Posterior cingulate gyrus (tissue), 11 donors: ENCODE measurements at regions not wholly inside any gene's neighbourhood (a gene's known extent, or its start where the extent isn't known, plus 50 kb on each side); places are given as distances from the start of the nearest gene placed in this dataset.
"Not testable (repeated sequence)": the region's sequence is repeated elsewhere in the genome, so short reads cannot be mapped to it uniquely, and the experiment has no call there.

ENCODE experiments used
- DNase-seq, 10 donors: peaks; one replicate each; pipeline versions ENCODE4 v3.0.0 to v3.0.0-alpha.2; 2020 to 2021; ENCODE audit warnings: mixed read lengths in 3 of 10
- intact Hi-C: fragments of 100-400 bp; cut with DNase I; formaldehyde crosslinking; loops from one replicate; pipeline ENCODE4 v1.15.1; 2023

GRCh38 chrY:18599606-18600005, 53.1 kb downstream of the HSFY1 start:
- intact Hi-C loops, DNase-seq: not testable (repeated sequence)

- DNase-seq, intact Hi-C loops: not testable (repeated sequence)
These were observed 54.8 kb downstream of the HSFY1 start for GRCh38 chrY:18601287-18601686.

- DNase-seq, intact Hi-C loops: not testable (repeated sequence)
These were observed 59.7 kb downstream of the HSFY1 start for GRCh38 chrY:18606251-18606650.

- DNase-seq: not testable (repeated sequence)
These were observed 61.7 kb downstream of the HSFY1 start for GRCh38 chrY:18608205-18608604.

GRCh38 chrY:18615809-18616208, 69.3 kb downstream of the HSFY1 start:
- DNase-seq, intact Hi-C loops: not testable (repeated sequence)

More at GRCh38 chrY:18608205-18608604, 61.7 kb downstream of the HSFY1 start:
- intact Hi-C loops: not testable (repeated sequence)

GRCh38 chrY:18629805-18630516, 83.4 kb downstream of the HSFY1 start:
- DNase-seq, intact Hi-C loops: not testable (repeated sequence)

GRCh38 chrY:18630571-18630970, 84.1 kb downstream of the HSFY1 start:
- DNase-seq, intact Hi-C loops: not testable (repeated sequence)

- intact Hi-C loops, DNase-seq: not testable (repeated sequence)
These were observed 85.1 kb downstream of the HSFY1 start for GRCh38 chrY:18631610-18632009.

- no peak for DNase-seq
- intact Hi-C loops: no loop called here
These were observed 104.2 kb downstream of the HSFY1 start for GRCh38 chrY:18650746-18651145.

- DNase-seq: no peak
- intact Hi-C loops: no loop called here
These were observed 109.0 kb downstream of the HSFY2 start for GRCh38 chrY:18664559-18664958.

GRCh38 chrY:18669790-18670189, 103.7 kb downstream of the HSFY2 start:
- intact Hi-C loops: no loop called here
- peak in 2 of 10 donors; percentile 3 to 8 for DNase-seq

- intact Hi-C loops: no loop called here
- DNase-seq: no peak
These were observed 101.6 kb downstream of the HSFY2 start for GRCh38 chrY:18671970-18672369.

GRCh38 chrY:18686027-18686426, 87.5 kb downstream of the HSFY2 start:
- DNase-seq, intact Hi-C loops: not testable (repeated sequence)

- DNase-seq, intact Hi-C loops: not testable (repeated sequence)
These were observed 85.2 kb downstream of the HSFY2 start for GRCh38 chrY:18688362-18688761.

- intact Hi-C loops: not testable (repeated sequence)
These were observed 84.1 kb downstream of the HSFY2 start for GRCh38 chrY:18689420-18689819.

GRCh38 chrY:18689890-18690593, 83.5 kb downstream of the HSFY2 start:
- intact Hi-C loops, DNase-seq: not testable (repeated sequence)

More at GRCh38 chrY:18689420-18689819, 84.1 kb downstream of the HSFY2 start:
- not testable (repeated sequence) for DNase-seq

GRCh38 chrY:18696788-18697187, 76.7 kb downstream of the HSFY2 start:
- intact Hi-C loops, DNase-seq: not testable (repeated sequence)

- DNase-seq, intact Hi-C loops: not testable (repeated sequence)
These were observed 69.3 kb downstream of the HSFY2 start for GRCh38 chrY:18704198-18704597.

- not testable (repeated sequence) for DNase-seq
These were observed 61.8 kb downstream of the HSFY2 start for GRCh38 chrY:18711785-18712184.

GRCh38 chrY:18713760-18714159, 59.8 kb downstream of the HSFY2 start:
- intact Hi-C loops: not testable (repeated sequence)

More at GRCh38 chrY:18711785-18712184, 61.8 kb downstream of the HSFY2 start:
- intact Hi-C loops: not testable (repeated sequence)

GRCh38 chrY:18718714-18719113, 54.8 kb downstream of the HSFY2 start:
- DNase-seq, intact Hi-C loops: not testable (repeated sequence)

More at GRCh38 chrY:18713760-18714159, 59.8 kb downstream of the HSFY2 start:
- not testable (repeated sequence) for DNase-seq
